DMS 273 treated with DMSO at 0.1 percent for 48 hours (cell line): ENCODE measurements at regions not wholly inside any gene's neighbourhood (a gene's known extent, or its start where the extent isn't known, plus 50 kb on each side); places are given as distances from the start of the nearest gene placed in this dataset.
"Not testable (repeated sequence)": the region's sequence is repeated elsewhere in the genome, so short reads cannot be mapped to it uniquely, and the experiment has no call there.

Source experiments
- DNase-seq: peaks from one replicate; lab custom pipeline; 2025; lab: John Stamatoyannopoulos, UW

DNA sequence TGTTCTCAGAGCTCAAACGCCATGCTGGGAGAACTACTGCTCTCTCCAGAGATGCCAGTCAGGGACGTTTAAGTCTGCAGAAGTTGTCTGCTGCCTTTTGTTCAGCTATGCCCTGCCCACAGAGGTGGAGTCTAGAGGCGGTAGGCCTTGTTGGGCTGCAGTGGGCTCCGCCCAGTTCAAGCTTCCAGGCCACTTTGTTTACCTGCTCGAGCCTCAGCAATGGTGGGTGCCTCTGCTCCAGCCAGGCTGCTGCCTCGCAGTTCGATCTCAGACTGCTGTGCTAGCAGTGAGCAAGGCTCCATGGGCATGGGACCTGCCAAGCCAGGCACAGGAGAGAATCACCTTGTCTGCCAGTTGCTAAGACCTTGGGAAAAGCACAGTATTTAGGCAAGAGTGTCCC is 869.3 kb downstream of the TMTC2 start:
- DNase-seq: not testable (repeated sequence)

DNA sequence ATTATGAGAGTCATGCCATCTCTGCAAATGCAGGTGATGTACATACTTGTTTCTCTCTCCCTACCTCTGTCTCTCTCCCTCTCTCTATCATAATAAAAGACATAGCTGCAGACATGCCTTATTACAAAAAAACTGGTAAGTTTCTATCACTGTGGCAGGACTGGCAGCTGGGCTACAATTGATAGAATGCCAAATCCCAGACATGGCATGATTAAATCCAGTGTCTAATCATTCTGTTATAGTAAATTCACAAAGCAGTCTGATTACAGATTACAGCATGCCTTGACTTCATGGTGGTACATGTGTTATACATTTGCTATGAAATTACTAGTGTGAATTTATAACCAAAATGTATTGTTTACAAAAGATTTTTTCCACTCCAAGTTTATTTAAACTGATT is 854.7 kb downstream of the TMTC2 start:
- DNase-seq: no peak

DNA sequence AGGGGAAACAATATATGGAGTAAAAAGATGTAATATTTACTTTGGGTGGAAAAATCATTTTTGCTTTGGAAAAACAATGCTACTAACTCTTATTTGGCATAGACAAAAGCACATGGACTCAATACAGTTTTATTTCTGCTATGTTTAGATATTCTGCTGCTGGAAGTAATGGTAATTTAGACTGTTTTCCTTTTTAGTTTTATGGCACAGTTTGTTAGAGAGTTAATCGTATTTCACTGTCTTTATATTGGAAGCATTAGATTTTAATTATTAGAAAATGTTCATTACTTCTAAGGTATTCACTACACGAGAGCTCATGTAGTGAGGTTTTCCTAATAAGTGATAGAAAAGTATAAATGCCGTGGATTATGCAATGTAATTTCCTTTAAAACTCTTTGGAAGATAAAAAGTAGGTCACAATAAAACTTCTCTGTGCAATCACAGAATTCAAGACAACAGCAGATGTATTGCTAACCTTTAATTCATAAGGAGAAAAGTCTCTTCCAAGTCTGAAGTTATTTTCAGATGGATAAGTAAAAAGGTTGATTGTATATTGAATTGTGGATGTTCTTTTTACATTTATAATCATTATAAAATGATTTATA is 851.8 kb downstream of the TMTC2 start:
- no peak for DNase-seq

DNA sequence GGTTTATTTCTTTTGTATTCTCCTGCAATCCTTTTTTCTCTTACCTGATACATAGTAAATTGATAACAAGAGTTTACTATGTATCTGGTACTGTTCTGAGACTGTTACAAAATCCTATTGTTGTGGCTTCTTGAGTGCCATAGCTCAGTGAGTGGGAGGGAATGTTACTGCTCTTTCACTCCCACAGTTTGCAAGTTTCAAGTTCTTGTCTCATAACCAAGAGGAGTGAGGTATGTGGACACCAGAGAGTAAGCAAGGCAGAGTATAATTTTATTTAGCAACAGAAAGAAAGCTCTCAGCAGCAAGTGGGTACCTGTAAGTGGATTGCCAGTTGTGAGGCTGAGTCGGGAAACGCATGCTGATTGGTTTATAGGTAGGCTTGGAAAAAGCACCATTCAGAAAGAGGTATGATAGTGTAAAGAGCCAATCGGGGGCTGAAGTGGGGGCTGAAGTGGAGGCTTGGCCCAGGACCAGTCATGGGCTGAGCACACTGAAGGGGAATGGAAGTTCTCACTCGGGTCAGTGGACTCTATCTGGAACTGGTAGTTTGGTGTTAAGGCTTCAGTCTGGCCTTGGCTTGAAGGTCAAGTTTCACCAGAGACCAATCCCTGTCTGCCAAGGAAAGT is 850.8 kb downstream of the TMTC2 start:
- DNase-seq: no peak

DNA sequence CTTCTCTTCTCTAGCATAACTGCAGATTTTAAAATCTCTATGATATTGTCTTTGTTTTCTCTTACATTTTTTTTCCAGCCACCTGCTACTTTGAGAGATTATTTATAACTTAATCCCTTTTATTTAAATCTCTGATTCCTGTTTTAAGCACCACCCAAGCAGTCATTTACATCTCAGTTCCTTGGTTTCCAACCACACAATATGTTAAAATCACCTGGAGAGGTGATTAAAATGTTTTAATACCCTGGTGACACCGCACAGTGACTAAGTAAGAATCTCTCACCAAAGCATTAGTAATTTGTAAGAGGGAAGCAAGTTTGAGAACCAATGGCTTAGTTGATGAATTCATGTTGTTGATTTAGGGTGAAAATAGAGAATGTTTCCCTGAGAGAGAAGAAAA is 849.8 kb downstream of the TMTC2 start:
- no peak for DNase-seq

DNA sequence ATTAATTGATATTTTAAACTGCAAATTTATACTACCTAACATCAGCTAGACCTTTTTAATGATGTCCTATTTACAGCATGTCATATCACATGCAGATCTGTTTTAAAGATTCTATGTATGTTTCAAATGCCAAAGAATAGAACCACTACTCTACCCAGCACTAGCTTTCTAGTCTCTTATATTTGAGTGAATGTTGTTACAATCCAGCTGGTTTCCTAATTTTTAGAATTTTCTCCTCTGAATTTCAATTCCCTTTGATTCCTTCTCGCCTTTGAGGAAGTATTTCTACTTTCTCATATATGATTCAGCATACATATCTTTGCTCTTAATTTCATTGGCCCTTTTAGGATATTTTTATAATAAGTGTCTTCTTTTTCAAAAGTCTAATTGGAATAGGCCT is 841.9 kb downstream of the TMTC2 start:
- no peak for DNase-seq

DNA sequence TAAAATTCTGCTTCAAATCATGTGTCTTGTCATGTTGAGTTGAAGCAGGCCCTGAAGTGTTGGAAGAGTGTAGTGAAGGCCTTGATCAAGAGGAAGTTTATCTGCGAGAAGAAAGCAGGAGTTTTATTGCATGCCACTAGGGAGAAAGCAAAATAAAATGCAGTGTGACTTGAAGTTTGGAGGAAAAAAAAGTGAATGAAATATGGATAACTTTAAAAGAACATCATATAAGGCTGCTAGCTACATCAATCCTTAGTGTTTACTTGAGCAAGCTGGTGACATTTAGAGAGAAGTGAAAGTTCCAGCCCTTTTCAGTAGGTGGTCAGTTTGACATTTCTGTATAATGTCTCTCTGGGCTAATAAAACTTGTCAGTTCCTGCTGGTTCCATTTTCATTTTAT is 841.1 kb downstream of the TMTC2 start:
- DNase-seq: no peak

DNA sequence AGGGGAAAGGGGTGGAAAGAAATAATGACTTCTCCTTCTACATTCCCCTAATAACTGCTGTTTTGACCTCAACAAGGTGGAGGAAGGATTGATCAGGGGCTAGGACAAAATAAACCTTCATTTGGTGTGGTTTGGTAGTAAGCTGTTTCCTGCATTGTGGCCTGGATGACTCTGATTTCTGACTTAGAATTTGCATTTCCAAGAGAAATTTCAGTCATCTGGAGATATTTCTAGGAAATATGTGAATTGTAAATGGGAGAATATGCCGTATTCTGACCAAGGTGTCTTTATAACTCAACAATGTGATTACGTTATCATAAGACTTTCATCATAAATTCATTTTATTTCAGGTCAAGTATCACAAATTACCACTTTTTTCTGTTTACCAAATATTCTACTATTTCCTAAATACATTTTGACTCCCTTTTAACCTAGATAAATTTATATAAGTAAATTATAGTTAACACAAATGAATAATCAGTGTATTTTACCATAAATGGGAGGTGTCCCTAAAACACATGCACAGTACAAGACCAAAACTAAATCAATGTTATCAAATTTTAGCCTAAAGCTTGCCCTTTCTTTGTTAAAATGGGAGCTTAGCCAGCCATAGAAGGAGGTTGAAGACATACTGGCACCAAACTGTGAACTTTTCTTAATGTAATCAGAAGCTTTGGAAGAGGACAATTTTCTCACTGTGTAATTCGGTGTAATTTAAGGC is 828.8 kb downstream of the TMTC2 start:
- DNase-seq: no peak

DNA sequence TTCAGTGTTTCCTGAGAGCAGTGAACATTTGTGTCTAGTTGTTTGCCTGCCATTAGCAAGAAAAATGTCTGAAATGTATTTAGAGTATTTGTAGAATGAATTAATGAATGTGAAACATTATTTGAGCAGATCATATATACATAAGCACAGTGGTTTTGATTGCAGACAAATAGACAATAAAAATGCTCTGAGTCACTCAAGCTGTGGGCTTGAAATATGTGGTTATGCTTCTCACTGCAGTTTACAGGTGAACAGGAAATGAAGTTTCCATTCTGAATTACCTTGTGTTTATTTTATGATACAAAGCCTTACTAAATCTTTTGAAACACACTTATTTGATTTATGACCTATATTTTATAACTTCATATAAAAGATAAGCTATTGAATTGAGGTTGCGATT is 827.7 kb downstream of the TMTC2 start:
- no peak for DNase-seq

DNA sequence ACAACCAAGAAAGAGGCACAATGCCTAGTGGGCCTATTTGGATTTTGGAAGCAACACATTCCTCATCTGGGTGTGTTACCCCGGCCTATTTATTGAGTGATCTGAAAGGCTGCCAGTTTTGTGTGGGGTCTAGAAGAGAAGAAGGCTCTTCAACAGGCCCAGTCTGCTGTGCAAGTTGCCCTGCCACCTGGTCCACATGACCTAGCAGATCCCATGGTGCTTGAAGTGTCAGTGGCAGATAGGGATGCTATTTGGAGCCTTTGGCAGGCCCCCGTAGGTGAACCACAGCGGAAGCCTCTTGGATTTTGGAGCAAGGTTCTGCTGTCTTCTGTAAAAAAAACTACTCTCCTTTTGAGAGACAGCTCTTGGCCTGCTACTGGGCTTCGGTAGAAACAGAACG is 820.1 kb downstream of the TMTC2 start:
- DNase-seq: no peak

DNA sequence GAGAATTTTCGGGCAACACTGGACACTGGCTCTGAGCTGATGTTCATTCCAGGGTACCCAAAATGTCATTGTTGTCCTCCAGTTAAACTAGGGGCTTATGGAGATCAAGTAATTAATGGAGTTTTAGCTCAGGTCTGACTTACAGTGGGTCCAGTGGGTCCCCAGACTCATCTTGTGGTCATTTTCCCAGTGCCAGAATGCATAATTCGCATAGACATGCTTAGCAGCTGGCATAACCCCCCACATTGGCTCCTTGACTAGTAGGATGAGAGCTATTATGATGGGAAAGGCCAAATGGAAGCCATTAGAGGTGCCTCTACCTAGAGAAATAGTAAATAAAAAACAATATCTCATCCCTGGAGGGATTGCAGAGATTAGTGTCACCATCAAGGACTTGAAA is 818.9 kb downstream of the TMTC2 start:
- no peak for DNase-seq

DNA sequence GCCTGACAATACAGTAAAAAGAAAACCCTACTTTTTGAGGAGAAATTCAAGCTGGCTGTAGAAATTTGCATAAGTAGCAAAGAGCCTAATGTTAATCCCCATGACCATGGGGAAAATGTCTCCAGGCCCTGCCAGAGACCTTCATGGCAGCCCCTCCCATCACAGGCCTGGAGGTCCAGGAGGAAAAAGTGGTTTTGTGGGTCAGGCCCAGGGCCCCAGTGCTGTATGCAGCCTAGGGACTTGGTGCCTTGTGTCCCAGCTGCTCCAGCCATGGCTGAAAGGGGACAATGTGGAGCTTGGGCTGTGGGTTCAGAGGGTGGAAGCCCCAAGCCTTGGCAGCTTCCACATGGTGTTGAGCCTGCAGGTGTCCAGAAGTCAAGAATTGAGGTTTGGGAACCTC is 813.2 kb downstream of the TMTC2 start:
- DNase-seq: not testable (repeated sequence)

DNA sequence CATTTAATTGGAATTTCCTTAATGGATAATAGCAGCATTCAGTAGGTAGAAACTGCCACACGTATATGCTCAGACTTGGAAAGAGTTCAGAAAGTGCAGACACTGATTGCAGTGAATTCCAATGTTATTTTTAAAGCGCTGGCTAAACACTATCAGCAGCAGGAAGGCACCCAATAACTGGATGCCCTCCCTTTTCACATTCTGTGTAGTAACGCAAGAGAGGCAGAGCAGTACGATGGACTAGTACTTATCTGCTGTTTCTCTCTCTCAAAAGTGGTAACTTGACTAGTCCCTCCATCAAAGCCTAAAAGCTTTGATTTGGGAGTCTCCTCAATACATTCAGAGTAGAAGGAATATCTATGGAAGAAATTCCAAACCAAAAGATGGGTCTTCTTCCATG is 791.0 kb downstream of the TMTC2 start:
- no peak for DNase-seq

DNA sequence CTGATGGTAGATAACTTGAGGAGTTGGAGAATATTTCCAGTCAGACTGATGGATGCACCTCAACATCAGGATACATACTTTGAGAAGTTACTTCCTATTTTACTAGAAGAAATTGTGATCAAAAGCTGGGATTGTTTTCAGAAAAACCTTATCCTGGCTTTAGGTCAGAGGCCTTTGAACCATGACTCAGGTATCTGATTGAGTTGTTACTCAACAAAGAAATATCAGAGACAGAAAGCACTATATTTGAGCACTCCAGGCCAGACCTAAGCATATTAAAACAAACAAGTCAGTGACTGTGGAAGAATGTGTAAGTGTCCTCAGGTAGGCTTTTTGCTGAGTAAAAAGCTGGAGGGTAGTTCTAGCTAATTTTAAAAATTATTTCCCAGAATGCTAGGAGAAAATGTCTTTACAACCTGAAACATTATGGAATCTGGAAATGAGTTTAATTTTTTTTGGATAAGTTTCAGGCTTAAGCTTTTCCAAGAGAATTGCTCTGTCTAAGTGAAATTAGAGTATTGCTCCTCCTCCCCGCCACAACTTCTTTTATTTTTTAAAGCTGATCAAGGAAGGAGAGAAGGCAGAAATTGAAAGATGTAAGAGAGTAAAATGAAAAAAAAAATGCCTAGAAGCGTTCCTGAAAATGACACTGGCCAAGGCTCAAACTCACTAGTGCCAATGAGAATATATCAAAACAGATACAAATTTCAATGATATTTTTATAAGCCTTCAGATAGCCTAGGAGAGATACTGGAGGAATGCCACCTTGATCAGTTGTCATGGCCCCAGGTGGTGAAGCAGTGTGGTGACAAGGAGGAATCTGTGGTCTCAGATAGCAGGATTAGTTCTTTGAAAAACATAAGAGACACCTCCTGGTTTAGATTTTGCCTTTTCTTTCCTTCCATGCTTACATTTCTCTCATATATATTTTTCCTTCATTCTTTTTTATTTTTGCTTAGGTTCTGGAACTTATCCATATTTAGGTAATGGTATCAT is 790.3 kb downstream of the TMTC2 start:
- no peak for DNase-seq

DNA sequence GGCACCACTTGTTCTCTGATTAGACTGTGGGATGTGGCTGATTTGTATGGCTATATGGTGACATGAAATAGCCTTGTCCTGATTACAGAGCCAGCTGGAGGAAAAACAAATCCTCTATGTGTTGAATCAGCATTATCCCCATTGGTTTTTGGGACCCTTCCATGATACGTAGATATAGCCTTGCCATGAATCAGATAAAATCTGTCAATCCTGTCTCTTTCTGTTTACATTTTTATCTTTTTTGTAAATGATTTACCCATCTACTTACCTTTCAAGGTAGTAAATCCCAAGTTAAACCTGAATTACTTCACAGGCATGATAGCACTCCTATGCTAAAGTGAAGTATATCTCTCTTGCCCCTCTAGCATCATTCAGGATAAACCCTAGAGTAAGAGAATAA is 789.3 kb downstream of the TMTC2 start:
- DNase-seq: no peak

DNA sequence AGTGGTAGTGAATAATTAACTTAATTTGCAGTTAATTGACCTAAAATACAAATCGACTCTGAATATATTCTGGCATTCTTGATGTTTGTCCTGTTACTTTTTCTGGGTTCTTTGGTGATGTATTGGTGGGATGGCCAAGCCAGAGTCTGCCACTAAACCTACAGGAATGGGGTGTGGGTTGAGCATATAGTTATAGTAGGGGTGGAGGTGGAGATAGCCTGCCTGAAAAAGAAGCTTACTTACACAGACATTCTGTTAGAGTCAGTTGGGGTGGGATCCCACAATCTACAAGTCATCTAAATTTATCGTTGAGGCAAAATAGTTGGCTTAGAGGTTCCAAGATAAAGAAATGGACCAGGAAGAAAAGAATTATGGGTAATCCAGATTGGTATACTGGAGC is 787.7 kb downstream of the TMTC2 start:
- DNase-seq: no peak

DNA sequence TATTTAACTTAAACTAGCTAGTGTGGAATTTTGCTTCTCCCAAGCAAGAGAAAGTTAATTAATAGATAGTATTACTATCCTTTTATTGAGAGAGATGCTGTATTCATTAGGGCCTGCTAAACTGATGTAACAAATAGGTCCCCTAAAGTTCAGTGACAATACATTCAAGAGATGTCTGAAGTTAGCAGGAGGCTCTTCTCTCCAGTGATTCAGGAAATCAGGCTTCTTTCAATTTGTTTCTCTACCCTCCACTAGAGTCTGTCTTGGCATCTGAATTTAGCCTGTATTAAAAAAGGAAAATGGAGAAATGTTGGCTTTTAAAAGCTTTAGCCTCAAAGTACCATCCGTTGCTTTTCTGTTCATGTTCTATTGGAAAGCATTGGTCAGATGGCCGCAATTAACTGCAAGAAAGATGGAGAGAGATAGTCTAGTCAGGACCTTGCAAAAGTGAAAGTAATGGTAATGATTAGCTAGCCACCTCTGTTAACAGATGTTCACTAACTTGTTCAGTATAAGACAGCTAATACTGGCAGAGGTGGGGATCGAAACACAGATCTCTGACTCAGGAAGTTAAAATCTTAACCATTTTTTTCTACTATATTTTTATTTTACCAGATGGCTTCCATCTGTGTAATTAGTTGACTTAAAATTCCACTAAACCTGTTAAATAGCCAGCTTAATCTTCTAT is 786.8 kb downstream of the TMTC2 start:
- DNase-seq: peak; percentile 24

DNA sequence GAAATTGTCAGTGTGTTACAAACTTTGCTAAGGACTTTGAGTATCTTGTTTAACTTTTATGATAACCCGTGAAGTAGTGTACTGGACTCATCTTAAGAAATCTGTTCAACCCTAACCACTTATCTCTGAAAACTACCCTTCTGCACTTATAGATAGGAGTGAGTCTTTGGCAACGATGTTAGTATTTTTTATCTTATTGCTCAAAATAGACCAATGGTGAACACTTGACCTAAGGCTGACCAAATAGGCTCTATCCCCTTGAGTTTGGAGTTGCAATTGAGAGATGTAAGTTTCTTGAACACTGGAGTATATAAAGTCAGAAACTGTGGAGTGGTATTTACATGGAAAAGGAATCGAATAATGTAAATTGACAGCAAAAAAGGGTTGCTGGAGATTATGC is 786.1 kb downstream of the TMTC2 start:
- no peak for DNase-seq

DNA sequence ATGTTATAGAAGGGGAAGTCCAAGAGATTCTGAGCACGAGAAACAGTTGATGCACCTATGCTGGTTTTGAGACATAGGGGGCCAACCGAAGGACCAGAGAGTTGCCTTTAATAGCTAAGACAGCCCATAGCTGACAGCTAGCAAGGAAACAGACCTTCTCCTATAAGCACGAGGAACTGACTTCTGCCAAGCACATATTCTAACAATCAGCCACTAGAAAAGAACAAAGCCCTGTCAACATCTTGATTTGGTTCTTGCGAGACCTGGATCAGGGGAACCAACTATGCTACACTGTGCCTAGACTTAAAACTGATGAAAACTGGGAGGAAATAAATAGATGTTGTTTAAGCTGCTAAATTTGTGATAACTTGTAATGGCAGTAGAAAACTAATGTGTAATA is 785.6 kb downstream of the TMTC2 start:
- DNase-seq: no peak

DNA sequence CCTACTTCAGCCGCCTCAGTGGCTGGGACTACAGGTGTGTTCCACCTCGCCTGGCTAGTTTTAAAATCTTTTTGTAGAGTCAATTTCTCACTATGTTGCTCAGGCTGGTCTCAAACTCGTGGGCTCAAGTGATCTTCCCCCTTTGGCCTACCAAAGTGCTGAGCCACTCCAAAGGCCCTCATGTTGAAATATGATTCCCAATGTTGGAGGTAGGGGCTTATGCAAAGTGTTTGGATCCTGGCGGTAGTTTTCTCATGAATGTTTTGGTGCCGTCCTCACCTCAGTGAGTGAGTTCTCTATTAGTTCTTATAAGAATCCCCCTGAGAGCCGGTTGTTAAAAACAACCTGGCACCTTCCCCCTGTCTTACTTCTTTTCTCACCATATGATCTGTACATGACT is 784.6 kb downstream of the TMTC2 start:
- DNase-seq: no peak

DNA sequence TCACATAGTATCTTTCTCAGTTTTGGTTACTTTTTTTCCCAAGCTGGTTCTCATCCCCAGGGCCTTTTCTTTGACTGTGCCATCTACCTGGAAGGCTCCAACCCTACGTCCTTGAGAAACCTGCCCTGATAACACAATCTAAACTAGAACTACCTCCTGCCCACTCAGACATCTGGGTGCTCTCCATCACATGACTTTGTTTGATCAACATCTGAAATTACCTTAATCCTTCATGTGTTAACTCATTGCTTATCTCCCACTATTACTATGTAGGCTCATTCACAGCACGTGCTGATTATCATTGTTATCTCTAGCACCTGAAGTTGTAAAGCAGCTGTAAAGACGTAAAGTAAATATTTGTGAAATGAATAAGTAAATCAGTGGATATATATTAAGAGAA is 784.0 kb downstream of the TMTC2 start:
- DNase-seq: no peak
